HG03159 (cell line): ENCODE measurements at regions not wholly inside any gene's neighbourhood (a gene's known extent, or its start where the extent isn't known, plus 50 kb on each side); places are given as distances from the start of the nearest gene placed in this dataset.

ENCODE experiments used
- ATAC-seq: cut with Tn5 transposase; IDR thresholded peaks from one replicate; pipeline ENCODE4 v1.9.1; 2021; ENCODE audit warnings: mild to moderate bottlenecking, moderate library complexity; ENCODE audit not compliant: unreplicated experiment

DNA sequence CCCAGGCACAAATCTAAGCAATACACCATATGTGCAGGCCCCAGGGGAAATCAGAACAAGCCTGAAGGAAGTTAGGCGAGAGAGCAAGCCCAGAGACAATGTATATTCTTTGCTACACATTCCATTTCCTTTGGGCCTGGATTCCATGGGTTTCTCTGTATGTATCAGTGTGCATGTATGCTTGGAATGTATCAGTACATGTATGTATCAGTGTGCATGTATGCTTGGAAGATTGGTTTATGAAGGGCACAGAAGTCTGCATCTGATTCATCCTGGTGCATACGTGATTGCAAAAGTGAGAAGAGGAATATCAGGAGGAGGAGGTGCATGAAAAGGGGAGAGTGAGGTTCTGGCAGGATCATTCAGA is 232.6 kb upstream of the ANKRD55 start:
- no peak for ATAC-seq

DNA sequence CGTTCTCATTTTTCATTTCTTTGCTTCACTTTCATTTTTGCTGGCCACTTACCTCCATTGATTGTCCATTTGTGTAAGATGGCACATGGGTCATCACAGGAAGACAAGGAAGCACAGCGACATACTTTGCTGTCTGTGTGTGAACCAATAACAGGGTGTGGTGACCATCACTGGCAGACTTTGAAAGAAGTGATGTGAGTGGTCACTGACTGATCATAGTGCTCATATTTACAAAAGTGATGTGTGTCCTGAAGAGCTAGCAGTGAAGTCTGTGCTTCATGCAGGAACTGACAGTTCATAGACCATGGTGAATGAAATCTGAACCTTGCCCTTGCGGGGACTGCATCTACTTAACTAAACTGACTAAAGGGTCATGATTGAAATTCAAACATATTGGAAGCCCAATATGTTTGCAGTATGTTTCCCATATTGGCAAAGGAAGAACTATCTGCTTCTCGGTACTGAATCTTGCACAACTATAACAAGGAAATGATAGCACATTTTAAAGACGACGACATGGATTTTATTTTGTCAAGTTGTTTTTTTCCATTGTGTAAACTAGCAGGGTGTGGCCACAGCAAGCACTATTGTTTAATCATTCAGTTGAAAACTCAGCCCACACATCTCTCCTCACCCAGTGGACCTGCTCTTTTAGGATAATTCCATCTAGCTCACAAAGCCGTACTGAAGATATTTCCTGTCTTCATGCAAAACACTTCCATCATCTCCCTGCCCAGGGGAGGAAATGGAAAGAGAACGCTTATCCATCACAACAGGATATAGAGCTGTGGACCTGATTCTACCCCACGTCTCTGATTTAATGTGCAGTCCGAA is 232.0 kb upstream of the ANKRD55 start:
- no peak for ATAC-seq

DNA sequence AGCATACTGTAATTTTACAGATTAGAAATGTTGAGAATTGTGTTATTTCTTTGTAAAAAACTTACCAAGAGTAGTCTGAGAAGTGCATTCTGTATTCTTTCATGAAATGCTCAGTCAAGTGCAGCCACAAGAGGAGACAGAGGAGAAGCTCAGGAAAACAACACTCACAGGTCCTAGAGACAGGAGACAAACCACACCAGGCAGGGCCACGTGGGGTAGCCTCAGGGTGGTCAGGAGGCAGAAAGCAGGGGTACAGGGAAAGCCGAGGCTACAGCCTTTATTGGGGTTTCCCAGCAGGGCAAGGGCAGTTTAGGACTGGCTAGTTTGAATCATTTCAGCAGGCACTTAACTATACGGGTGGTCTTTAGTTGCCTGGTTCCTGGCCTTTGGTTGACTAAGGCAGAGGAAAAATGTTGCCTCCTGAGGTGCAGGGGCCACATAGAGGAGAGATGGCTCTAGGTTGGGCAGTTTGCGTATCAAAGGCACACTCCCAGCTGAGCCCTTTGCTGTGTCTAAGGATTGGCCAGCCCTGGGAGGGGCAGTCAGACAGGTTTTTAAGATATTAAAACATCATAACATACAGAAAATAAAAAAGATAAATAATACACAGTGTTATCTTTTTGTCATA is 230.9 kb upstream of the ANKRD55 start:
- ATAC-seq: no peak

DNA sequence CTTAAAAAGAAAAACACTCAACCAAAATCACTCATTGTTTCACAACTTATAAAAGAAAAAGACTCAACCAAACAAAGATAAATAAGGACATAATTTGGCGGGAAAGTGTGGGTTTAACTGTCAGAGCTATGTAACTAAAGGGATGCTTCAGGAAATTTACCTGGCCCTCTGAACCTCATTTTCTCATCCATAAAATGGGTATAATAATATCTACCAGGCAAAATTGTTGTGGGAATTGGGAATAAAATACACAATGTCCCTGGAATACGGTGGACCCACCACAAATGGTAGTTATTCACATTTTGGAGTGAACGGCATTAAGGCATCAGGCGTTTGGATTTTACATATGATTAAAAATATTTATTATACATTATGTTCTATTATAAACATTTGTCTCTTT is 228.5 kb upstream of the ANKRD55 start:
- no peak for ATAC-seq

DNA sequence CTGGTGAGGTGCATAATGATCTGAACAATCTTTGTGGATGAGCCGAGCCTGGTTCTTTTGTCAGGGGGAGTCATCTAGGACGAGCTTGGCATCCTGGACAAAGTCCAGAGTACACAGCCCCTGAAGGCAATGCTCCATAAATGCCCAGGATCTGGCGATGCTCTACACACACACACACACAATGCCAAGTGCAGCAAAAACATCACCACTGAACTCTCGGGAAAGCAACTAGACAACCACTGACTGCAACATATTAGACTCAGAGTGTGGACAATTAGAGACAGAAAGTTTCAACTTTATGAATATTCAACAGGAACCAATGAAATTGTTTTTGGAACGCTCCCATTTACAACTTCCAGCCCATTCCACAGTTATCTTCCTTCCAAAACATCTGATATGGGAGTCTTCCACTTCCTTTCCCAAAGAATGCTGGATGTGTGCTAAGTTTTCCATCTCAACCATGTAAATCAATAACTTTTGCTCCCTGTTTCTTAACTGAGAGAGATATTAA is 227.6 kb upstream of the ANKRD55 start:
- no peak for ATAC-seq

DNA sequence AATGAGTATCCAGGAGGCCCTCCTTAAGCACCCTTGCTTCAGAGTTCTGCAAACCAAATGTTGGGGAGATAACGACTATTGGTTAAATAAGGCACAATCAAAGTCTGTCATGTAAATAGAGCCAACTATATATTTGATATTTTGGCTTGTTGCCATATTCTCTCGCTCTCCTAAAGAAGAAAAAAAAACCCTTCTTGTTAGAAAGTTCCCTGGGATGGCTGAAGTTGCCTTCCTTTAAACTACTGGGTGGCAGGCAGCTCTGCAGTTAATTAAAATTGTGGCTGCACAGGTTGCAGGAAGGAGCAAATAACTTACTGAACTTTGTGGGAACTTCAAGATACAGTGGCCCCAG is 227.0 kb upstream of the ANKRD55 start:
- ATAC-seq: no peak

DNA sequence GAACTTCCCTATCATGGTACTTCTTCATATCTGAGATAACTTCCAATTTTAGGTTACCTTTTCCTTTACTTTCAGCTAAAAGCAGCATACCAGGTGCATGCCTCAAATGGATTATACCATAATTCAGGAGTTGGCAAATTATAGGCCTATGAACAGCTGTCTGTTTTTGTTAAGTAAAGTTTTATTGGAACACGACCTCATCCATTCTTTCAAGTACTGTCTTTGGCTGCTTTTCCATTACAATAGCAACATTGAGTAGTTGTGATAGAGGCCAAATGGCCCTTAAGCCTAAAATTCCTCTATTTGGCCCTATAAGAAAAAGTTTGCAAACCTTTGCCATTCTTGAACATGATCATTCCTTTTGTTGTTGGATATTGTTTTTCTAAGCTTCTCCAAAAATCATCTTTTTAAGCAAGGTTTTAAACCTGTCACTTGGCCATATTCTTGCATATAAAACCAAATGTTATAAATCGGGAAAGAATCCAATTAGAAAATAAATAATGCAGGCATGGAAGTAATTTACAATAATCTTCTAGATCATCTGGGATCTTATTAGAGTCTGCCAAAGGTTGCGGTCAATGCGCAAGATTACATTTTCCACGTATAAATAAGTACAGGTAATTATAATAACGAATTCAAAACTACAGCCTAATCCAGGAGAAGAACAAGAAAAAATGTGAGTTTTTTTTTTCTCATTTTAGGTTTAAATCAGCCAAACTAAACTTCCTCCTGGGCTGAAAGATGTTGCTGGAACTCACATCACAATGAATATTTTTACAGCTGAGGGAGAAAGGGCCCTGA is 226.5 kb upstream of the ANKRD55 start:
- no peak for ATAC-seq

DNA sequence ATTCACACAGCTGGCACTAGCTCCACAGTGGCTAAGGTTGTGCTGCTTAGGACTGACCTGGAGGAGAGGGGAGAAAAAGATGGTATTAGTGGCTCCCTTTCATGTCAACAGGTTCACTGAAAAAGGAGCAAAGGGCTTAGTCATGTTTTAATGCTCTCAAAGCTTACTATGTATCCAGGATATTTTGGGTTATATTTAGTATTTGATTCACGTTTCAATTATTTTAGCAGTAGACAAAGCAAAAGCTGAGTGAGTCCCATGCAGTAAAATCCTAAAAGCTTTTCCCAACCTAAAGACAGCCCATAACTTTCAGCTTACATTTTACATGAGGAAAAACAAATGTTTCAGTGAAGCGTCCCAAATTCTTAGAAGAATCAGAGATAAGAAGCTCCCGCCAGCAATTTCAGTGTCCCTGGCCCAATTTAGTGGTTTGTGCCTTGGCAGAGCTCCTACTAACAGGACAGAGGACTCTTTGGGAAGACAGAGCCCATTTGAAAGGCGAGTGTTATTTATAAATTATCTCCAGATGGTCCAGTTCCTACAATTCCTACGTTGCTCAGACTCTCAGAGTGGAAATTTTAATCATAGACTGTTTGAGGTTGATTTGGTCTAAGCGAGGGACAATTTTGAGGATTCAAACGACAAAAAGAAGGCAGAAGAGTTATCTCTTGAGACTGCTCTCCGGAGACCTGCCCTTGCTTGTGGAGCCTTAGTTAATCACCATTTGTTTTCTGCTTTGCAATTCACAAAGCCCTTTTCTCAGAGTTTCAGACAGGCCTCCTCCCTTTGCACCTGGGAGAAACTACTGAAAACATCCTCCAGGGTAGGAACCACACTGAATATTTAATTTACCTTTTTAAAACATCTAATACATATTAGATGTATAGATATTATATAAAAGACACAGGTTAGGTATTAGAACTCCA is 225.0 kb upstream of the ANKRD55 start:
- ATAC-seq: no peak

DNA sequence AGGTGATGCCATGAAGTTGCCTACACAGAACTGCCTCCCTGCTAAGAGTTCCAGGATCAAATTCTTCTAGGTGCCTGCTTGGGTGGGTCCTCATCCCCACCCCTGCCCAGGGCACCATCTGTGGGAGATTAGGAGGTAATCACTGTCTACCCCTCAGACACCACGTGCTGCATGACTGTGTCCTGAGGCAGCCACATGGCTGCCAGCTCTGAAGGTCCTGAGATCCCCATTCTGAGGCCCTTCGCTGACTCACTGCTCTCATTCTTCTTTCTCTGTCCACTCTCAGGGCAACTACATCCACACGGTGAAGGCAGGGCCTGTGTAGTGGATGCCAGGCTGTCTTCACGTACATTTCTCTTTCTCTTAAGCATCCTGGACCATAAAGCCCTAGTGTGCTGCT is 222.9 kb upstream of the ANKRD55 start:
- no peak for ATAC-seq

DNA sequence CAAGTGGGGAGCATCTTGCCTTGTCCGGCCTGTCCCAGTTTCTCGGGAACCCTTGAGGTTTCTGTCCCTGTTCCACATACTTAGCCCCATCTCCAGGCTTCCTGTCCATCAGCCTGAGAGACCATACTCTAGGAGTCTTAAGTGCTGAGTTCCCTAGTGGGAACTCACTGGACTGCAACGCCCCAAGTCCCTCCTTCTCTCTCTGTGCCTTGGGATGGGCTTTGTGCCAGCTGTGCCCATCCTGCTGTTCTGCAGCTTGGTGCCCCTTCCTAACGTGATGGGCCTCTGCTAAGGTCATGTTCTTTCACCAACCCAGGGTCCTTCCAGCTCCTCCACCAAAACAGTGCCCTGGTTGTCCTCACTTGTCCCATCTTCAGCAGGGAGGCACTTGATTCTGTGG is 222.3 kb upstream of the ANKRD55 start:
- ATAC-seq: no peak

DNA sequence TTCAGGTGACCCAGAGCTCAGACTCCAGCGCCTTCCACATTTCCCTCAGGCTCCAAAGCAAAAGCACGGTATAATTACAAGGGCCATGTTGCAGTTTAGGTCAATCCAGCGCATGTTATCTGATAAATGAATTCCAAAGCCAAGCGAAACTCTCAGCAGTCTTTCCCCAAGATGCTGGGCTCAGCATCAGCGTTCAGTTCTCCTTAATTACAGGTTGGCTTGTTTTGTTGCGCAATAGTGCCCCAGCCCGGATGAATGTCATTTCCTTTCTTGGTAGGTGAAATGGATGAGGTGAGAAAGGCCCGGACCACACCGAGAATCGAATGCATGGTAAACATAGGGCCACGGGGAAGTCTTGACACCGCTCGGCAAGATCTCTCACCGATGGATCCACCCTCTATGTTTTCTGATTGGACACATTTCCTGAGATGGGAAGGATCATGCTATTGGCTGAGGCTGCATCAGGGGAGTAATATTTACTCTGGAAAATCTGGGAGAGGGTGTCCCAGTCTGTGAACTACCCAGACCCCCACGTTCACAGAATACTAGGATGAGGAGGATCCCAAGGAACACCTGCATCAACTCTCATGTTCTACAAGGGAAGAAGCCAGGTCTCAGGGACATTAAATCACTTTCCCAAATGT is 221.2 kb upstream of the ANKRD55 start:
- no peak for ATAC-seq

DNA sequence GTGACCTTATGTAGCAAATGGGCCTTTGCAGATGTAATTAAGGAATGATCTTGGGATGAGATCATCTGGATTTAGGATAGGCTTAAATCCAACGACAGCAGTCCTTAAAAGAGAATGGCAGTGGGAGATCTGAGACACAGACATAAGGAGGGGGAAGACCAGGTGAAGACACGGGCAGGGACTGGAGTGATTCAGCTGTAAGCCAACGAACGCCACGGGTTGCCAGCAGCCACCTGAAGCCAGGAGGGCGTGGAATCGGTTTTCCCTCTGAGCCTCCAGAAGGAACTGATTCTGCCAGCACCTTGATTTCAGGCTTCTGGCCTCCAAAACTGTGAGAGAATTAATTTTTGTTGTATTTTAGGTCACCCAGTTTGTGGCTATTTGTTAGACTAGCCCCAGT is 218.6 kb upstream of the ANKRD55 start:
- ATAC-seq: no peak

DNA sequence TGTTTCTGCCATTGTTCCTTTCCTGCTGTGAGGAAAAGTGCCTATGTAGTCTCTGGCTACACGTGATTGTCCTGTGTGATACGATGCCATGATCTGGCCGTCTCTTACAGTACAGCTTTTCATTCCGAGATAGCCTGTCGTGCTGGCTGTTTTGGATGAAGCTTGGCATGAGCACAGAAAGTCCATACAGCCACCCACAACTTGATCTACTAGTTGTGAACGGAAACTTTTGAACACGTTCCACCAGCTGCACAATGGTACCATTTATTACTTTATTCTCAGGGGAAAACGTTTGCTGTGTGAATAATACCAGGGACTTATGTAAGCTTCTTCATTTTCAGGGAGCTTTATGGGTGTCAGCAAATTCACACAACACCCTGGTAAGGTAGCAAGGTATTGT is 217.6 kb upstream of the ANKRD55 start:
- ATAC-seq: no peak

DNA sequence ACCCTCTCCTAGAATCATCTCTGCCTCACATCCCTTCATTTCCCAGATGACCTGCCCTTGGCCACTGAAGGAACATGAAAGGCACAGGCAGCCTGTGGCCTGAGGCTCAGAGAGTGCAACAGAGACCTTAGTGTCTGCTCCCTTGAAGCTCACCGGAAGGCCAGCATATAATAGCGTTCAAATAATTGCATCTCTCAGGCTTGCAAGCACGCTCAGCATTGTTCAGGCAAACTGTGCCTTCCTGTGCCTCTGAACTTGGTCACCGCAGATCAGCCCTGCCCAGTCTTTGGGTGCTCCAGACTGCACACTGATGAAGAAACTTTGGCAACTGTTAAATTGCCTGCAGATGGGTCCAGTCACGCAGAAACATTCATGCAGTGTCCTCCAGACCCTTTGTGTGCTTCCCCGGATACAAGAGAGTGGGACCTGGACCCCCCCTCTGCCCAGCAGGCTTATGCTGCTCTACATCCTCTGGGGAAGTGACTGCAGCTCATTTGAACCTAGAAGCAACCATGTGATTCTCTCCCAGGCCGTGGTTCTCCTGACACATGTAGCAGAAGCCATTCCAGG is 216.0 kb upstream of the ANKRD55 start:
- no peak for ATAC-seq

DNA sequence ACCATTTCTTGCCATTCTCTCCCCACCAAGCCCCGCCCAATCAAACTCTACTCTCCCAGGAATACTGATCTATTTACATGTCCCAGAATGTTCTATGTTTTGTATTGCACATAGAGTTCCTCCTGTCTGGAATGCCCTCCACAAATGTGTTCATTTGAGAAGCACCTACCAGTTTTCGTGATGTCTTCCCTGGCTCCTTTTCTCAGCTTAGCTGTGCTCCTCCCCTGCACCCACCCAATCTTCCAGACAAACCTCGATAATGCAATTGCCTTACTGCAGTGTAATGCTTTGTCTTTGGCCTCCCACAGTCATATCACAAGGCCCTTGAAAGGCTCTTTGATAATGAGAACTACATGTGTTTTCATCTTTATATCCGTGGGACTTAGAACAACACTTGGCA is 214.5 kb upstream of the ANKRD55 start:
- ATAC-seq: no peak

DNA sequence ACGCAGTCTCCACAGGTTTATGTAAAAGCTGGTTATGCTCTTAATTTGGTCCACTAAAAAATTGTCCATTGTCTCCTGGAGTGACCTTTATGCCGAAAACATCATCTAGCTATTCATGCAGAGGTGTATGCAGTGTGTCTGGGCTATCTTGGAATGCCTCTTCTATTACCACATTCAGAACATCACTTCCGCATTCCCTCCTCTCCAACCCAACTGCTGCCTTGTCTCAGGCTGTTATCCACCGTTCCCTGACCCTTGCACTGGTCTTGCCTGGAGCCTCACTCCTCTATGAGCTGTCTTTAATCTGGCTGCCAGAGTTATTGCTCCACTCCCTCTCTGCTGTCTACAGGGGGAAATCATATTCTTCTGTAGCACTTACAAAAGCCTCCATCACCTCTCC is 214.1 kb upstream of the ANKRD55 start:
- ATAC-seq: no peak

DNA sequence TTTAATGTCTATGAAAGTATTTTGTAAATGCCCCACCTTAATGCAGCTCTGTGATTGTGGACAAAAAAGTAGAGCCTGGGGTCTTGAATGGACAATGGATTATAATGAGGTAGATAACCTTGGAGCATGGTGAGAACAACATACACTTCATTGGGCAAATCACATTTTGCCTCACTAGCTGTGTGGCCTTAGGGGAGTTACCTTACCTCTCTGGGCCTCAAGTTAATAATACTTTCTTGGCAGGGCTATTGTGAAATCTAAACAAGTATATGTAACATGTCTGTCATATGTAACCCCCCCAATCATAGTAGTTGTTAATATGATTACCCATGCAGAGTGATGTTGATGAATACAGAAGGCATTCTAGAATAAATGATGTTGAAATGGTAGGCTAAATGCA is 213.6 kb upstream of the ANKRD55 start:
- ATAC-seq: no peak

DNA sequence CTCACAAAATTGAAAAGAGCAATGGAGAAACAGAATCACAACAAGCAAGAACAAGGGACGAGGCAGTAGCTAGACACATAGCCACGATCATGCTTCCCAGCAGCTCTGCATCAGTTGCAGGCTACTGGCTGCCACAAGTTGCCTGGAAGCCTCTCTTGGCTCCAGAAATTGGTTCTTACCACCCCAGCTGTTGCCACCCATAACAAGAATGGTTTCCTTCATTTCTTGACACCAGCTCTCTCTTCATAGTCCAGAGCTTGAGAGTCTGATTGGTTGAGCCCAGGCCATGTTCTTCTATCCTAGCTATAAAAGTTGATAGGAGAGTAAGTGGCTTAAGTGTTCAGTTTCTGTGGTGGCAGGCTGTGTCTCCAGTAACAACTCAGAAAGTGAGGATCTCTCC is 210.7 kb upstream of the ANKRD55 start:
- no peak for ATAC-seq

DNA sequence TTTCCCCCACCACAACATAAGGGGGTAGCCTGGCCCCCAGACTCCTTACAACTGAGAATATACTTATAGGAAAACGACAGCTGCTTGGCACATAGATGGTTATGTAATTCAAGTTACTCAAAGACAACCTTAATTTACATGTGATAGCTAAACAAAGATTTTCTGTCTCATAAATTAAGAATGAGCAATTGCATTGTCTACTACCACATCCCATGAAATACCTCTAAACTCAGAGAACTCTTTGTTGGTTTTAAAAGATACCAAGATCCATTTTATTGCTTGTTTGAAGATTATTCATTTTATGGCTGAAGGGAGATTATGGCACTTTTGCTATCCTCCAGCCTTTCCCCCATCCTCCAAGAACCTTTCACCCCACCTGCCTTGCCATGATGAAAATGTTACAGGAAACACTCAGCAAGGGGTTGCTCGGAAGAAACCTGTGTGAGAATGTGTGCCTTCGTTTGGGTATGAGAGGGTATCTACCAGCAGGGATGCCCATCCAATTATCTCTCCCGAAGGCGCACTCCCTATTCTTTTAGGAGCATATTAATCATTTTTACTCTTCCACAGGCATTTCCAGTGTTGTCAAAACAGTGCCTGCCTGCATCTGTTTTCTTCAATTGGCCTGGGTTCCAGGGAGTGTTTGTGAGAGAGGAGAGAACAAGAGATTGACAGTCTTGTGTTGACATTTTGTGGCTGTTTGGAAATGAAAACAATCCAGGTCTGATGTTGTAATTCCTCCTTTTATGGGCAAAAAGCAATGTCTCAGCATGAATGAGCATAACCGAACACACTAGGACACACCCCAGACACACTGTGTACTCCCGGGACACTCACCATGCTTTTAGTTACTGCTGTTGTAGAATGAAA is 208.0 kb upstream of the ANKRD55 start:
- no peak for ATAC-seq
